Osteoblast (primary cell): ENCODE measurements at regions not wholly inside any gene's neighbourhood (a gene's known extent, or its start where the extent isn't known, plus 50 kb on each side); places are given as distances from the start of the nearest gene placed in this dataset.
"Not testable (repeated sequence)": the region's sequence is repeated elsewhere in the genome, so short reads cannot be mapped to it uniquely, and the experiment has no call there.

ENCODE experiments used
- DNase-seq: peaks from one replicate; pipeline ENCODE4 v3.0.0; 2011; ENCODE audit warnings: low spot score, mixed read lengths; ENCODE audit not compliant: insufficient read length; ENCODE audit errors: missing footprints
- H2AFZ ChIP-seq: 2 replicates; pipeline ENCODE4 v1.6.0; 2011; ENCODE audit warnings: mild to moderate bottlenecking, low read length
- H3K27ac ChIP-seq: 2 replicates; pipeline ENCODE4 v1.5.1; 2011; ENCODE audit warnings: mild to moderate bottlenecking, low read depth, low read length, moderate library complexity
- H3K27me3 ChIP-seq: 2 replicates; pipeline ENCODE4 v1.6.0; 2012; ENCODE audit warnings: mild to moderate bottlenecking, control low read depth, inconsistent platforms, low read length, moderate library complexity; ENCODE audit not compliant: insufficient read depth
- H3K36me3 ChIP-seq: 2 replicates; pipeline ENCODE4 v1.5.1; 2011; ENCODE audit warnings: mild to moderate bottlenecking, low read length, control low read depth, moderate library complexity; ENCODE audit not compliant: insufficient read depth
- H3K4me1 ChIP-seq: 2 replicates; pipeline ENCODE4 v1.5.1; 2011; ENCODE audit warnings: mild to moderate bottlenecking, low read length, control low read depth, moderate library complexity; ENCODE audit not compliant: insufficient read depth
- H3K4me2 ChIP-seq: 2 replicates; pipeline ENCODE4 v1.6.0; 2011; ENCODE audit warnings: mild to moderate bottlenecking, low read length; ENCODE audit not compliant: insufficient read depth
- H3K4me3 ChIP-seq: fragments of 200-600 bp; sonication (generic); 3 replicates; pipeline ENCODE4 v1.5.1; 2012; ENCODE audit warnings: mild to moderate bottlenecking, low read length, inconsistent platforms; ENCODE audit not compliant: insufficient read depth
- H3K79me2 ChIP-seq: 2 replicates; pipeline ENCODE4 v1.6.0; 2012; ENCODE audit warnings: mild to moderate bottlenecking, low read length, control low read depth, inconsistent platforms; ENCODE audit not compliant: insufficient read depth
- H3K9me3 ChIP-seq: 2 replicates; pipeline ENCODE4 v1.5.1; 2011; ENCODE audit warnings: low read depth, low read length, control low read depth
- H4K20me1 ChIP-seq: 2 replicates; pipeline ENCODE4 v1.6.0; 2012; ENCODE audit warnings: mild to moderate bottlenecking, low read length, control low read depth; ENCODE audit not compliant: insufficient read depth

DNA sequence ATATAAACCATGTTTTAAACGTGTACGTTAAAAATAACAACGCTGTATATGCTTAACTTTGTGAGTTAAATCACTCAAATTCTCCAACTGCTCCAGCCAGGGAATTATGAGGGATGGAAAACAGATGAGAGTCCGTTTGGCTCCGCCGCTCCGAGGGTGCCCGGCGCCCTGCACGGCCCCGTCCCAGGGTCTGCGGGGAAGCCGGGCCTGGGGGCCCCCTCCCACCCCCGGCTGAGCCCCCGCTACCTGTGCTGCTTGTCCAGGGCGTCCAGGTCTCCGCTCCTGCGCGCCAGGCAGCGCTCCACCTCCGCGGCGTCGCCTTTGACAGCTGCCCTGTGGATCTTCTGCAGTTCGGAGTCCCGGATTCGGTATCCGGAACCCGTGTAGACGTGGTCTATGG lies 415.5 kb downstream of the FOXD4L4 start:
- not testable (repeated sequence) for H3K27ac ChIP-seq, H4K20me1 ChIP-seq, H2AFZ ChIP-seq, H3K4me3 ChIP-seq, H3K79me2 ChIP-seq, H3K9me3 ChIP-seq, H3K27me3 ChIP-seq, H3K4me1 ChIP-seq, H3K36me3 ChIP-seq, DNase-seq, H3K4me2 ChIP-seq

DNA sequence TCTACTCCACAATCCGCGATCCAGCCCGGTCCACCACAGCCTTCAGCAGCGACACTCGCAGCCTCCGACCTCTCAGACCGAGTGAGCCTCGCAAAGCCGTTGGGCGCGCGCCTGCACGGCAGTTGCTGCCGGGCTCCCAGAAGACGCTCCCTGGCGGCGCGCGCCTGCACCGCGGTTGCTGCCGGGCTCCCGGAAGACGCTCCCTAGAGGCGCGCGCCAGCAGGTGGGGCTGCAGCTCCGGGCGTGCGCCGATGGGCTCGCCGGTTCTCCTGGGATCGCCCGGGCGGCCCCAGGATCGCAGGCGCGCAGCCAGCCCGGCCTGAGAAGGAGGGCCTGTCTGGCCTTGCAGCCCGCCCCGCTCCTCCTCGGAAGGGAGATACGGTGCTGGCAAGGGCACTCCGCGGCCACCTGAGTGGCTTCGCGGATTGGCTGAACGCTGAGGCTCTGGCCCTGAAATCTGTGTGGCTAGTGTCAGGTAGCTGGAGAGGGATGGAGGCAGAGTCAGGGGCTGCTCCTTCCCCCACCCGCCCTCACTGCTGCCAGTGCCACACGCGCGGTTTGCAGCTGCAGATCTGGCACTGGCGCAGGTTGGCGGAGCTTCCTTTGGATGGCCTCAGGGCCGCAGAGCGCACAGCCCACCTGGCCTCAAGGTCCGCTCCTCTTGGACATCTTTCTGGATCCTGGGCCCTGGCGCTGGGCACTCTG lies 416.2 kb downstream of the FOXD4L4 start:
- not testable (repeated sequence) for H3K9me3 ChIP-seq, H3K36me3 ChIP-seq, DNase-seq, H3K4me3 ChIP-seq, H3K27ac ChIP-seq, H3K4me2 ChIP-seq, H3K4me1 ChIP-seq, H3K79me2 ChIP-seq, H2AFZ ChIP-seq, H4K20me1 ChIP-seq, H3K27me3 ChIP-seq

DNA sequence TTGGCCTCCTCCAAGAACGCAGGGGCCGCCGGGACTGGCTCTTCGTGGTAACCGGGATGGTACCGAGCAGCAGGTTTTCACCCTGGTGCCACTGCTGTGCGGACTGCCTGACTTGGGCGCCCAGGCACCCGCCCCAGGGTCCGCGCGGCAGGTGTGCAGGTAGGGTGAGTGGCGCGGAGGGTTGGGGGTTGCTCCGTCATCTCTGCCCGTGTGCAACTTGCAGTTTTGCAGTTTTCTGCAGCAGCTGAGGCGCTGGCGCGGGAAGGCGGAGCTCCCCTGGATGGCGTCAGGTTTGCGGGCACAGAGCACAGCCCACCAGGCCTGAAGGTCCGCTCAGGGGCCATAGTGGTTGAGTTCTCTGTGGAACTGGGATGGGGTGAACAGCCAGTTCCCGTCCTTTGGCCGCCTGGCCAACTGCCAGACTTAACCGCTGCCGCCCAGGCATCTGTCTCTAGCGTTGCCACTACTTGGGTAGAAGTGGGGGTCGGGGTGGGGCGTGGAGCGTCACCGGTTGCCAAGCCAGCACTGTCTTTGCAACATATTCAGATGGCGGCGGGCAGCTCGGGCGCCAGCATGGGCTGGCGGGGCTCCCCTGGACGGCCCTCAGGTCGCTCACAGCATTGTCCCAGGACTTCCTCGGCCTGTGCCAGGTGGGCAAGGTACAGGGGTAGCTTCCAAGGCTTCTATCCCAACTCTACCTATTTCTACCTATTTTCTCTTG lies 417.2 kb downstream of the FOXD4L4 start:
- not testable (repeated sequence) for H3K4me2 ChIP-seq, H3K79me2 ChIP-seq, H3K27ac ChIP-seq, H3K36me3 ChIP-seq, H3K9me3 ChIP-seq, H3K4me1 ChIP-seq, DNase-seq, H4K20me1 ChIP-seq, H2AFZ ChIP-seq, H3K4me3 ChIP-seq, H3K27me3 ChIP-seq

DNA sequence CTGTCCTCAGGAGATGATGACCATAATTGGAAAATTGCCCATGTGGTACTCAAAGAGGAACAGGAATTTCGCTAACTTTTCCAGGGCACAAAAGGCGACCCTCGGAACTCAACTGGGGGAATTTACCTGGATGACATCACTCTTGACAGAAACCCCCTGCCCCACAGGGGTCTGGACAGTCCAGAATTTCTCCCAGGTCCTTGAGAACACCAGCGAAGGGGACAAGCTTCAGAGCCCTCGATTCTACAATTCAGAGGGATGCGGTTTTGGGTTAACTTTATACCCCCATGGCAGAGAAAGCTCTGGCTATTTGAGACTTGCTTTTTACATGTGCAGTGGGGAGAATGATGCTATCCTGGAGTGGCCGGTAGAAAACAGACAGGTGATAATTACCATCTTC lies 445.4 kb downstream of the FOXD4L4 start:
- not testable (repeated sequence) for H3K4me3 ChIP-seq, H3K4me1 ChIP-seq, H3K9me3 ChIP-seq, H2AFZ ChIP-seq, H3K27me3 ChIP-seq, H3K27ac ChIP-seq, H3K36me3 ChIP-seq, H4K20me1 ChIP-seq, H3K4me2 ChIP-seq, H3K79me2 ChIP-seq, DNase-seq

DNA sequence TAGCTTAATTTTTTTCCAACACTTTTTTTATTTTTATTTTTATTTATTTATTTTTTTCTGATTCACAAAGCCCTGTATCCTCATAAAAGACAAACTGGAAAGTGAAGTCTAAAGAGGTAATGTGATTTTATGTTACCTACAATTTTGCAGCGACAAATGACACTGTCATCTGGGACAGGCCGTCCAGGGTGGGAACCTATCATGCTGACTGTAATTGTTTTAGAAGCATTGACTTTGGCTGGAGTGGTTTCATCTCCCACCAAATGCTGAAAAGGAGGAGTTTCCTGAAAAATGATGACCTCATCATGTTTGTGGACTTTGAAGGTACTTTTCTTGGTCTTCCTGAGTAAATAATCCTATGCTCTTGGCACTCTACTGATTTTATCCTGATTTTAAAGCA lies 446.7 kb downstream of the FOXD4L4 start:
- H3K4me1 ChIP-seq, H4K20me1 ChIP-seq, H3K79me2 ChIP-seq, H3K4me3 ChIP-seq, DNase-seq, H3K27ac ChIP-seq, H3K9me3 ChIP-seq, H3K36me3 ChIP-seq, H3K27me3 ChIP-seq, H2AFZ ChIP-seq, H3K4me2 ChIP-seq: not testable (repeated sequence)

DNA sequence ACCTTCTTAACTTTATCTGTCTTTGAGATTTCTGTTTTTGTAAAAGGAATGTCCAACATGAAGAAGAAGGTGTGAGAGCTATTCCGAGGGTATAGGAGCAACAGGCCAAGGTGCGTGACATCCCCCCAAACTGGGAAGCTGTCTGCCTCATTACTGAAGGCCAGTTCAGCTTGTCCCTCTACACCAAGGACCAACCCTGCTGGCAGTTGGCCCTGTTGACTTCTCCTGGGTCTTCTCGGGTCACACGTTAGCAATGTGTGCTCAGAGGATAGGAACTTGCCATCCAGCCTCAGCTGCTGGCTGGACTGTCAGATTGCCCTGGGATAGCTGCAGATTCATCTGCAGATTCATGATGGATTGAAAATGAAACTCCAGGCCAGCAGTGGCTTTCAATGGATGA lies 460.3 kb downstream of the FOXD4L4 start:
- H2AFZ ChIP-seq, H3K27ac ChIP-seq, H3K9me3 ChIP-seq, H3K79me2 ChIP-seq, H3K4me3 ChIP-seq, H4K20me1 ChIP-seq, DNase-seq, H3K4me1 ChIP-seq, H3K27me3 ChIP-seq, H3K4me2 ChIP-seq, H3K36me3 ChIP-seq: not testable (repeated sequence)

DNA sequence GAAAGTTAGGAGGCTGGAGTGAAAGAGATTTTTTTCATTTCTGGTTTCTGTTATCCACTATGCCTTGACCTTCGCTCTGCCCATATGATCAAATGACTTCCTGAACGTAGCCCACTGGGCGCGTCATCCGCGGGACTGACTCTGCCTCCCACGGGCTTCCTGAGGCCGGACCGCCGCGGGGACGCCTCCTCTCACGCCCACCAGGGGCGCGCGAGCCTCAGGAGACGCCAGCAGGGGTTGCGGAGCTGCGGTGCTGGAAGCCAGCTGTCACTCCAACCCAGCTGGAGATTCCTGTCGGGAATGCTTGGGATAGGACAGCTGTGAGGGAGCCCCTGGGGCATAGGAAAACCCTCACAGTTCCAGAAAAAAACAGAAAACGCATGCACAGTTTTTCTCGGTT lies 461.5 kb downstream of the FOXD4L4 start:
- H2AFZ ChIP-seq, DNase-seq, H3K27me3 ChIP-seq, H3K4me3 ChIP-seq, H3K4me1 ChIP-seq, H3K9me3 ChIP-seq, H3K79me2 ChIP-seq, H4K20me1 ChIP-seq, H3K36me3 ChIP-seq, H3K4me2 ChIP-seq, H3K27ac ChIP-seq: not testable (repeated sequence)

DNA sequence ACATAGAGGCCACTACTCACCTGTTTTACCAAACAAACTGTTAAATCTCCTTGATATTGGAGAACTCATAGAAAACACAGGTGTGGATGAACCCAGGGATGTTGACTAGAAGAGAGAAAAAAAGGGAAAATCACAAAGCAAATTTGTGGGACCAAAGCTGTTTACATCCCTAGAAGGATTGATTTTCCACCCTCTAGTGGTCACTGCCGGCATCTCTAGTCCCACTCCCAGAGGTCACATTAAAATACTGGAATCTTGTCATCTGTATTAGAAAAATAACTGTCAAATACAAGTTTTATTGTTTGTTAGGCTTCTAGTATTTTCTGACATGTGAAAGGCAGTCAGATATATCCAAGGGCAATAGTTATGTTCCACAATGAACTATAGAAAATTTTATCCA lies 469.7 kb downstream of the FOXD4L4 start:
- H3K36me3 ChIP-seq, H3K27me3 ChIP-seq, H3K9me3 ChIP-seq, H3K4me3 ChIP-seq, H4K20me1 ChIP-seq, H3K4me1 ChIP-seq, H3K27ac ChIP-seq, H3K4me2 ChIP-seq, DNase-seq, H3K79me2 ChIP-seq, H2AFZ ChIP-seq: not testable (repeated sequence)

DNA sequence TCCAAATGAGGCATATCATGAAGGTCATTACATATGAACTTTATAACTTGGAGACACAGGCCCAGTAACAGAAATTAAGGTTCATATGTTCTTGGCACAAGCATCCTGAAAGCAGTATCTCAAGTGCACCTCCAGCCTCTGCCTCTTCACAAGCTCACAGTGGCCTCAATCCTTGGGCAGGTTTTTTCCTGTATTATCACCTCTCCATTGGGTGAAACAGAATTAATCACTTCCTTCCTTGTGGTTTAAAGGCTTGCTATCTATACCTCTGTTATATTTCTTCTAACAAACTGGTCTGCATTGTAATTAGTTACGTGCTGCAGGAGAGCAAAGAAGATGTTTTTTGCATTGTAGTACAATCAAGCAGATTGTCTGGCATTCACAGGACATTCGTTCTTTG lies 471.0 kb downstream of the FOXD4L4 start:
- not testable (repeated sequence) for DNase-seq, H2AFZ ChIP-seq, H3K79me2 ChIP-seq, H3K27ac ChIP-seq, H3K27me3 ChIP-seq, H3K9me3 ChIP-seq, H4K20me1 ChIP-seq, H3K36me3 ChIP-seq, H3K4me2 ChIP-seq, H3K4me3 ChIP-seq, H3K4me1 ChIP-seq
